Ectodermal cell (in vitro differentiated cells): ENCODE measurements at regions not wholly inside any gene's neighbourhood (a gene's known extent, or its start where the extent isn't known, plus 50 kb on each side); places are given as distances from the start of the nearest gene placed in this dataset.

Source experiments
- H3K27ac ChIP-seq: 2 replicates; pipeline ENCODE4 v1.7.0; 2013; ENCODE audit warnings: mild to moderate bottlenecking, low read depth, low read length; ENCODE audit not compliant: insufficient read depth, poor library complexity, severe bottlenecking
- H3K27me3 ChIP-seq: 2 replicates; pipeline ENCODE4 v1.7.0; 2013; ENCODE audit warnings: mild to moderate bottlenecking, low read length; ENCODE audit not compliant: insufficient read depth, control insufficient read depth, poor library complexity, severe bottlenecking
- H3K36me3 ChIP-seq: one replicate; pipeline ENCODE4 v1.7.0; 2013; ENCODE audit warnings: low read length; ENCODE audit not compliant: control insufficient read depth, insufficient read depth
- H3K4me1 ChIP-seq: one replicate; pipeline ENCODE4 v1.7.0; 2013; ENCODE audit warnings: low read length; ENCODE audit not compliant: control insufficient read depth, insufficient read depth
- H3K4me3 ChIP-seq: 2 replicates; pipeline ENCODE4 v1.7.0; 2013; ENCODE audit warnings: low read depth, low read length, control low read depth; ENCODE audit not compliant: insufficient read depth
- H3K9me3 ChIP-seq: 2 replicates; pipeline ENCODE4 v1.7.0; 2013; ENCODE audit warnings: mild to moderate bottlenecking, low read length, moderate library complexity; ENCODE audit not compliant: control insufficient read depth
- WGBS, 2 experiments: methylation state at CpG; one replicate each; pipeline ENCODE4 v1.1.7; 2013; ENCODE audit warnings: missing lambda C conversion rate in 2 of 2; 5-methylcytosine and 5-hydroxymethylcytosine counted together

DNA sequence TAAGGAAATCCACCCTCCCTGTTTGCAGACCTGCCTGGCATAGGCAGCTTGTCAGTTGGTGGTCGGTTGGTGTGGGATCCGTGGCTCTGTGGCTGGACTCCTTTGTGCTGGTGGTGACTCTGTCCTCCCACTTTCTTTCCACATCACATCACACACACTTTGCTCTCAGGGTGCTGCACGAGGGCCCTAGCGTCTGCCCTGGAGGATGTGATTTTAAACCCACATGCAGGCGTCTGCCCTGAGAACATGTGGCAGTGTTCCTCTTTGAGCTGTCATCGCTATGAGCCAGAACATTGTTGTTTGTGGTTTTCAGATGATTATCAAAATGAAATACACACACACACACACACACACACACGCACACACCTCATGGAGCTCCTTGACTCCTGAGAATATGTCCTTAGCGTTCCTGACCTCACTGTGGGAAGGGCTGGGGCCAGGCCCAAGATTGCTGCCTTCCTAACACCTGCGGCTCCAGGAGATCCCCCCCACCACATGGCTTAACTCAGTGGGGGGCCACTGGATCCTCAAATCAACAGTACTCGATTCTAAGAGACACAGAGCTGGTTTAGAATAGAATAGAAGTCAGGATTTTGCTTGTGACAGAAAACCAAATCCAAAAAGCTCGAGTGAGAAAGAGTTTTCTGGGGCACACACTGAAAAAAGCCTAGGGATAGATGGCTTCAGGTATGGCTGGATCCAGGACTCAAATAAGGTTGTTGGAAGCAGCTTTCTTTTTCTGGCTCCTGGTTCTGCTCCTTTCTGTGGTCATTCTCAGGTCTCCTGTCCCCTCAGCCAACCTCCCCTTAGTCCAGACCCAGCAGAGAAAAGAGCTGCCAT lies 54.8 kb downstream of the RTP5 start:
- Histone ChIP-seq H3K4me1 (no peaks in the 10 kb centered on the region), H3K9me3 (no peaks in the 10 kb centered on the region), H3K4me3 (no peak overlapping the region), H3K27ac (no peak overlapping the region), H3K36me3 (no peaks in the 10 kb centered on the region), H3K27me3 (no peaks in the 10 kb centered on the region)
- WGBS, 2 experiments = 90 to 92% methylated on average over 11 of the region's 11 CpGs

DNA sequence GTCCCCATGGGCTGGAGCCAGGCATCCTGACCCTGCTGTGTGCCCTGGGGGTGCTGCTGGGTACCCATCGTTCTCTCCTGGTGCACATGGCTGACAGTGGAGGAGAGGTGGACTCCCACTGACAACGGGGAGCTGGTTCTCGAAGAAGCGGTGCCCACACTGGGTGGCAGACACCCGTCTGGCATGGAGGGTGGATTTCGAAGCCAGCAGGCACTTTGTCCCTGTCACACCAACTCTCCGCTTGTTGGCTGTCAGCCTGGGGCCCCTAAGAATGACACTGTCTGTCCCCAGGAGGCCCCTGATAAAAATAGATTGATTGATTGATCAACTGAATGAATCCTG lies 55.4 kb downstream of the RTP5 start:
- Histone ChIP-seq H3K9me3 (no peaks in the 10 kb centered on the region), H3K4me1 (no peaks in the 10 kb centered on the region), H3K27ac (no peak overlapping the region), H3K36me3 (no peaks in the 10 kb centered on the region), H3K27me3 (no peaks in the 10 kb centered on the region), H3K4me3 (no peak overlapping the region)
- WGBS, 2 experiments = 89 to 90% methylated on average over 7 of the region's 7 CpGs

DNA sequence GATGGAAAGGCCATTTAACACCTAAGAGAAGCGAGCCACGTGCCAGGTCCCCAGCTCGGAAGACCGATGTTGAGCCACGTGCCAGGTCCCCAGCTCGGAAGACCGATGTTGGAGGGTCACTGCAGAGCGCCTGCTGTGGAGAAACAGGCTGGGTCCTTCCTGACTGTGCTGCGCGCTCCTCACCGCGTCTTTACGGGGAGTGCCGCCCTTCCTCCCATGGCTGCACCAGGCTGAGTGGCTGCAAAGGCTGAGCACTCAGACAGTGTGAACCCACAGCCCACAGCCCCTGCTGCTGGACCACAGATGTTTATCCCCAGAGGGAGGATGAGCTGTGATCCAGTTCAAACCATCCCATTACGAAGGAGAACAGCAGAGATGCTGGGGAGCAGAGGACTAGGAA lies 55.7 kb downstream of the RTP5 start:
- Histone ChIP-seq H3K27me3 (no peaks in the 10 kb centered on the region), H3K36me3 (no peaks in the 10 kb centered on the region), H3K4me1 (no peaks in the 10 kb centered on the region), H3K4me3 (no peak overlapping the region), H3K27ac (no peak overlapping the region), H3K9me3 (no peaks in the 10 kb centered on the region)
- 91 to 92% methylated on average over 15 of the region's 15 CpGs for WGBS, 2 experiments

DNA sequence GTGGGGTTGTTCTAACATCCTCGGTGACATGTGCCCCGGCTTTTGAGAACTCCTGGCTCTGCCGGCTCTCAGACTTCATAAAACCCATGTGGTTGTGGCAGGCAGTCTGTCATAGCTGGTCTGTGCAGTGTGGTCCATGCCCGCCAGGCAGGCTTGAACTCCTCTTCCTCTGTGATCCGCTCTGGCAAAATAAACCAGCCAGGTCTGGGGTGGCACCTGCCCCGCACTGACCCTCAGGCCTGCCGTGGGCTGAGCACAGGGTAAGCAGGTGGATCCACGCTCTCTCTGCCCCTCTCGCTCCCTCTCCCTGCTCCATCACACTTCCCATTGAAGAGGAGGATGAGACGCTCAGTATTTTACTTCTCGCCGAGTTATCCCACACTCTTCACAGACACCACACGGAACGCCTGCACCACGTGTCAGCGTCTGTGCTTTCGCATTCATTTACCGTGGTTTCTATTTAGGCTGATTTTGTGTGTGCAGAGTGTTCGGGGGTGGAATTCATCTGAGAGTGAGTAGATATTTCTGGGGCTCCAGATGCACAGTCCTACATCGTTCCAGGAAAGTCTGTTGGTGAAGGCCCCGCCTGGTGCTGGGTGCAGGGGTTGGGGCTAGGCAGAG lies 56.4 kb downstream of the RTP5 start:
- H3K27me3 ChIP-seq = no peaks in the 10 kb centered on the region
- H3K36me3 ChIP-seq = no peaks in the 10 kb centered on the region
- H3K9me3 ChIP-seq = no peaks in the 10 kb centered on the region
- no peak overlapping the region for H3K27ac ChIP-seq
- WGBS, 2 experiments = 82 to 84% methylated on average over 21 of the region's 21 CpGs
- H3K4me1 ChIP-seq = no peaks in the 10 kb centered on the region
- no peak overlapping the region for H3K4me3 ChIP-seq

DNA sequence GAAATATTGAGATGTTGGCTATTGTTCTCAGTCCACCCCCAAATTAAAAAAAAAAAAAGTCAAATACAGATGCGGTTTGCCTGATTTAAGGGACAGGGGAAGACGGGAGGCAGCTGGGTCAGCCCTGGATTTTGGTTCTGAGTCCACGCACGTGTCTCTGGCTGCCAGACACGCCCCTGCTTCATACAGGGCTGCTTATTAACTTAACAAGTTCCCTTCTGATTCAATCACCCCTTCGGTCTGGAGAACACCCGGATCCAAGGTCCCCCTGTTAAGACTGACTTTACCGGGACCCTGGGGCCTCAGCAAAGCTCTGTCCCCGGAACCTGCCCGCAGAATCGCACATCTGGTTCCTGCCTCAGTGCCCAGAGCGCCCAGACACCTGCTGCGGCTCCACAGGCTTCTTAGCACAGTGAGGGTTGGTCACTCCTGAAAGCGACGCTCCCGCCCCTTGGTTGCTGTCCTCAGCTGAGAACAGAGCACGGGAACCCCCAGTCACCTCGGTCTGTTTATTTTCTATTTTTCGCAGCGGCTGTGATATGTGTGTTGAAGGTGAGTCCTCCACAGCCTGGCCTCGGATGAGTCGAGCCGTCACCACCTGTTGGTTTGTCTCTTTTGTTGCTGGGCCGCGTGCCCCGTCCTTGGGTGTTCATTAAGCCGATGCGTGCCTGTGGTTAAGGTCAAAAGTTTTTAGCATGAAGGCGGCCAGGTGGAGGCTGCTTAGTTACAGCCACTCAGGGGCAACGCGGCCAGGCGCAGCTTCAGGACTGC lies 57.2 kb downstream of the RTP5 start:
- no peak overlapping the region for H3K4me3 ChIP-seq
- H3K4me1 ChIP-seq = no peaks in the 10 kb centered on the region
- H3K9me3 ChIP-seq = no peaks in the 10 kb centered on the region
- H3K27ac ChIP-seq = no peak overlapping the region
- WGBS, 2 experiments = 80 to 84% methylated on average over 32 of the region's 32 CpGs
- no peaks in the 10 kb centered on the region for H3K36me3 ChIP-seq
- H3K27me3 ChIP-seq = no peaks in the 10 kb centered on the region

DNA sequence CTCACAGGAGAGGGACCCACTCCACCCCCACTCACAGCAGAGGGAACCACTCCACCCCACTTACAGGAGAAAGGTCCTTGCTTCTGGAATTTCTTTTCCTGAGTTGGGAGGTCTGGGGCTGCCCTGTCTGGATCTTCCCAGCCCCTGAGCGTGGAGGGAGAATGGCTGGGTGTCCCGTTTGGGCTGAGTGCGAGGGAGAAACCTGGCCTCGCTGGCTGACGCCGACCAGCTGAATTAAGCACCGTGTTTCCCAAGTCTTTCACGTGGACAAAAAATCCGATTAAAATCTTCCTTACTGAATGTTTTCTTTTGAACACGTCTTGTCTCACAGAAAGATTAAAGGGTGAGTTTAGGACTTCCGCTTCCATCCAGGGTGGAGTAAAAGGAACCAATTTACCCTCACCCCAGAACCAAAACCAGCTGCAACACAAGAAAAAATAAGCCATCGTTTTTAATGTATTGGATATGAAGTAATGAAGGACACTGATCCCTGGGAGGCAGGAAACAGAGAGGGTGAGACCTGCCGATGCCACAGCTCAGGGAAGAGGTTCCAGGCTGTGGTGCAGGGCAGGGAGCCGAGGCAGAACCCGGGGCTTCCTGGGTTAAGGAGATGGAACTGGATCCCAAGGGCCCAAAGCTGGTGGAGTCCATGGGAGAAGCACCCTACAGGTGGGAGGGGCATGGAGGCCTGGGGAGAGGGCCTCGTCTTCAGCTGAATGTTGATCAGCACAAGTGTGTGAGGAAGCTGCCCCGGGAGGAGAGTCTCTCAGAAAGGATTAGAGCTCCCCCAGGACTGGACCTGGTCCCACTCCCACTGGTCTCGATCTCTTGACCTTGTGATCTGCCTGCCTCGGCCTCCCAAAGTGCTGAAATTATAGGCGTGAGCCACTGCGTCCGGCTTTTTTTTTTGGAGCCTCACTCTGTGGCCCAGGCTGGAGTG lies 60.3 kb downstream of the RTP5 start:
- no peaks in the 10 kb centered on the region for H3K9me3 ChIP-seq
- H3K4me3 ChIP-seq = no peak overlapping the region
- no peaks in the 10 kb centered on the region for H3K36me3 ChIP-seq
- H3K27ac ChIP-seq = no peak overlapping the region
- H3K4me1 ChIP-seq = no peaks in the 10 kb centered on the region
- H3K27me3 ChIP-seq = no peaks in the 10 kb centered on the region
- WGBS, 2 experiments = 82 to 84% methylated on average over 22 of the region's 22 CpGs

DNA sequence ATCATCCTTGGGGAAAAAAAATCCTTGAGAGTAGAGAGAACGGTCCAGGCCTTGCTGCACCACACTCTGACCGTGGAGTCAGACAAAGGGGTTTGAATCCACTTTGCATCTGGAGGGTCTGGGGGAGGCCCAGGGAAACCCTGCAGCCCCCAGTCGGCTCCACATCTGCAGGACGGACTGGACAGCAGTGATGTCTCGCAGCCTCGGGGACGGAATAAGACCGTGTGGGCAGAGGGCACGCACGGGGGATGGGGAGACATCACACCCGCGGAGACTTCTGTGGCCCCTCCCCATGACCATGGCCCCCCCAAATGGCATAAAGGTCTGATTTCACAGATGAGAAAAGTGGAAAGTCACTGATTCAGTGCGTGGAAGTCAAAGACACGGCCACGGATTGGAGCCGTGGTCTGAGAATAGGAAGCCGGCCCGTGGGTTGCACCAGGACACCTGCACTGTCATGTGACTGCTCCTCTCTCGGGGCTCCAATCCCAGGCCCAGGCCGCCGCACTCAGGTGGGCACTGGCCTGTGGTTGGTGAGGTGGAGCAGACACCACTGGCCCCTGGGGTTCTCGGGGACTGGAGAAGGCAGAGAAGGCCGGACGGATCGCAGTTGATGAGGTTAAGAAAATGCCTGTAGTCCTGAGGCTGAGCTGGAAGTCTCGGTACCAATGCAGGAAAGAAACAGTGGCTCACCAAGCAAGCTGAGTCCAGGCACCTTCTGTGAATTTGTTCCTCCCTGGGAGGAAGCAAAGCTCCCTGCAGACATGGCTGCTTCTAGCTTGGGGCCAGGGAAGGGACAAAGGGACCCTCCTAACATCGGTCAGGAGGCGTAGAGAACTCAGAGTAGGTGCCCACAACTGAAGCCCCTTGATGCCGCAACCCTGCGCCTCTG lies 61.8 kb downstream of the RTP5 start:
- no peaks in the 10 kb centered on the region for H3K4me1 ChIP-seq
- H3K27ac ChIP-seq = no peak overlapping the region
- 93 to 94% methylated on average over 30 of the region's 30 CpGs for WGBS, 2 experiments
- no peak overlapping the region for H3K4me3 ChIP-seq
- no peaks in the 10 kb centered on the region for H3K36me3 ChIP-seq
- H3K9me3 ChIP-seq = no peaks in the 10 kb centered on the region
- no peaks in the 10 kb centered on the region for H3K27me3 ChIP-seq

DNA sequence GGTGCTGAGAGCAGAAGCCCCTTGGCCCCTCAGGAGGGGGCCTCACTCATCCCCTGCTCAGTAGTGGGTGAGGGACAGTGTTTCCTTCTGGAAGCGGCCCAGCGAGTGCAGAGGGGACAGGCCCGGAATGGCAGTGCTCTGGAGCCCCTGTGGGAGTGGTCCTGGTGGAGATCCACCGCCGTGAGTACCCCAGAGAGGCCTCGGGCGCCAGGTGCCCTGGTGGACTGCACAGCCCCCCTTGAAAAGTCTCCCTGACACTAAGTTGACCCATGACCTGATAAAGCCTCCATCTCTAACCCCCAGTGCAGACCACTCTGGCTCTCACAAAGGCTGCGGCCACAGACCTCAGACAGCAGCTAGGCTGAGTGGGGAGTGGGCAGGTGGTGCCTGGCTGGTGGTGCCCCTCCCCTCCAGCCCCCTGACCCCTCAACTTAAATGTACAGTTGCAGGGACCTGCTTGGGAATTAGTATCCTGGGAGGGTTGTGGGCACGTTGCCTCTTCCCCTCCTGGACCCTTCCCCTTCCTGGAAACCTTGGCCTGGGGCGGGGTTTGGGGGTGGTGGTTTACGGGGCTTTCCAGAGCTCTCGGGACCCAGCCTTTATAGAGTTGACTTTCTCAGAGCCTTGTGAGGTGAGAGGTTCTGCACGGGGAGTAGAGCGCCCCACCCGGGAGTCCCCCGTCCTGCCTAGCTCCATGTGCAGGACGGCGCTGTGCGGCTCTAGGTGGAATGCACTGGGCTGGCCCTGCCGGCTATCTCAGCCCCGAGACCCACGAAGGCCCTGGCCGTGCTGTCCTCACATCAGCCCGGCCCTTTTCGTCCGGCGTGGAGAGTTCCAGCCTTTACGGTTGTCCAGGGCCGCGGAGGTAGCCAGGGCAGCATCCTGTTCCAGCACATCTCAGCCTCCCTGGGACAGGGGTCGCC lies 62.7 kb downstream of the RTP5 start:
- Histone ChIP-seq H3K4me3 (no peak overlapping the region), H3K4me1 (no peaks in the 10 kb centered on the region), H3K9me3 (no peaks in the 10 kb centered on the region), H3K27me3 (no peaks in the 10 kb centered on the region), H3K27ac (no peak overlapping the region), H3K36me3 (no peaks in the 10 kb centered on the region)
- WGBS, 2 experiments = 93 to 94% methylated on average over 31 of the region's 31 CpGs
